Liver (tissue), 8 donors: ENCODE measurements at regions not wholly inside any gene's neighbourhood (a gene's known extent, or its start where the extent isn't known, plus 50 kb on each side); places are given as distances from the start of the nearest gene placed in this dataset.
"Not testable (repeated sequence)": the region's sequence is repeated elsewhere in the genome, so short reads cannot be mapped to it uniquely, and the experiment has no call there.

Source experiments
- DNase-seq: peaks from one replicate; pipeline ENCODE4 v3.0.0-alpha.2; 2017; ENCODE audit warnings: low spot score
- H3K27ac ChIP-seq, 2 donors: one replicate each; pipeline ENCODE4 v1.7.0; 2013; ENCODE audit warnings: inconsistent platforms in 2 of 2, low read length in 2 of 2, control low read depth in 1 of 2, low read depth in 1 of 2, mild to moderate bottlenecking in 1 of 2
- H3K27me3 ChIP-seq, 4 donors: one replicate each; pipeline versions ENCODE4 v1.6.1 to v1.7.0; 2013; ENCODE audit warnings: low read length in 3 of 4, inconsistent platforms in 1 of 4, mild to moderate bottlenecking in 1 of 4, moderate library complexity in 1 of 4; ENCODE audit not compliant: control insufficient read depth in 4 of 4, insufficient read depth in 4 of 4
- H3K36me3 ChIP-seq, 4 donors: one replicate each; pipeline versions ENCODE4 v1.6.1 to v1.7.0; 2013; ENCODE audit warnings: low read length in 3 of 4, mild to moderate bottlenecking in 3 of 4, low read depth in 1 of 4, moderate library complexity in 1 of 4; ENCODE audit not compliant: control insufficient read depth in 4 of 4, insufficient read depth in 3 of 4
- H3K4me1 ChIP-seq, 4 donors: one replicate each; pipeline versions ENCODE4 v1.6.1 to v1.7.0; 2013; ENCODE audit warnings: low read length in 3 of 4, mild to moderate bottlenecking in 3 of 4, moderate library complexity in 1 of 4; ENCODE audit not compliant: control insufficient read depth in 4 of 4, insufficient read depth in 4 of 4
- H3K4me3 ChIP-seq, 3 donors: one replicate each; pipeline versions ENCODE4 v1.6.1 to v1.7.0; 2013; ENCODE audit warnings: low read length in 3 of 3, control low read depth in 1 of 3, low read depth in 1 of 3, mild to moderate bottlenecking in 1 of 3
- H3K9ac ChIP-seq, 2 donors: one replicate each; pipeline ENCODE4 v1.7.0; 2013; ENCODE audit warnings: low read length in 2 of 2, mild to moderate bottlenecking in 2 of 2, moderate library complexity in 2 of 2, control low read depth in 1 of 2, low read depth in 1 of 2
- H3K9me3 ChIP-seq, 4 donors: one replicate each; pipeline versions ENCODE4 v1.6.1 to v1.7.0; 2013; ENCODE audit warnings: low read length in 3 of 4; ENCODE audit not compliant: control insufficient read depth in 4 of 4
- ATF3 ChIP-seq: IDR thresholded peaks from 2 replicates; pipeline ENCODE4 v1.6.1; 2016; ENCODE audit warnings: antibody characterized with exemption
- EGR1 ChIP-seq, 2 donors: IDR thresholded peaks; 2 replicates each; pipeline ENCODE4 v1.6.1; 2016 to 2018; ENCODE audit warnings: antibody characterized with exemption in 2 of 2, low read depth in 2 of 2
- FOXA1 ChIP-seq: IDR thresholded peaks from 2 replicates; pipeline ENCODE4 v1.6.1; 2016; ENCODE audit warnings: antibody characterized with exemption
- FOXA2 ChIP-seq: IDR thresholded peaks from 2 replicates; pipeline ENCODE4 v1.6.1; 2016; ENCODE audit warnings: antibody characterized with exemption
- HNF4A ChIP-seq, 2 donors: conservative IDR thresholded peaks; 2 replicates each; pipeline ENCODE4 v1.6.1; 2016; ENCODE audit warnings: antibody characterized with exemption in 2 of 2, mild to moderate bottlenecking in 2 of 2
- JUND ChIP-seq, 2 donors: IDR thresholded peaks; 2 replicates each; pipeline ENCODE4 v1.6.1; 2016; ENCODE audit warnings: antibody characterized with exemption in 2 of 2
- NR2F2 ChIP-seq: IDR thresholded peaks from 2 replicates; pipeline ENCODE4 v1.6.1; 2016; ENCODE audit warnings: antibody characterized with exemption
- RAD21 ChIP-seq, 2 donors: IDR thresholded peaks; 2 replicates each; pipeline ENCODE4 v1.6.1; 2016; ENCODE audit warnings: antibody characterized with exemption in 2 of 2, mild to moderate bottlenecking in 2 of 2
- RXRA ChIP-seq, 2 donors: IDR thresholded peaks; 2 replicates each; pipeline ENCODE4 v1.6.1; 2017 to 2018; ENCODE audit warnings: antibody characterized with exemption in 2 of 2, mild to moderate bottlenecking in 1 of 2
- SP1 ChIP-seq: IDR thresholded peaks from 2 replicates; pipeline ENCODE4 v1.6.1; 2018; ENCODE audit warnings: antibody characterized with exemption, mild to moderate bottlenecking
- TAF1 ChIP-seq: conservative IDR thresholded peaks from 2 replicates; pipeline ENCODE4 v1.6.1; 2016; ENCODE audit warnings: antibody characterized with exemption, mild to moderate bottlenecking
- YY1 ChIP-seq: IDR thresholded peaks from 2 replicates; pipeline ENCODE4 v1.6.1; 2016; ENCODE audit warnings: antibody characterized with exemption, mild to moderate bottlenecking
- WGBS: extraction: QIAGEN DNeasy Blood & Tissue Kit; methylation state at CpG from one replicate; pipeline ENCODE4 v1.1.7; 2013; 5-methylcytosine and 5-hydroxymethylcytosine counted together
- TF ChIP-seq, protein P1 (sequence below): fragments of 150-350 bp; IDR thresholded peaks from 2 replicates; pipeline ENCODE4 v1.5.1; 2017; ENCODE audit warnings: improper control_type of control experiment, low read depth, low read length; ENCODE audit not compliant: missing input control
- TF ChIP-seq, protein P2 (sequence below): IDR thresholded peaks from 2 replicates; pipeline ENCODE4 v1.6.1; 2016; ENCODE audit warnings: antibody characterized with exemption
- donor health status: healthy.
- donor health status: healthy.
- donor health status: healthy.
- donor health status: healthy.
- donor health status: healthy.

DNA sequence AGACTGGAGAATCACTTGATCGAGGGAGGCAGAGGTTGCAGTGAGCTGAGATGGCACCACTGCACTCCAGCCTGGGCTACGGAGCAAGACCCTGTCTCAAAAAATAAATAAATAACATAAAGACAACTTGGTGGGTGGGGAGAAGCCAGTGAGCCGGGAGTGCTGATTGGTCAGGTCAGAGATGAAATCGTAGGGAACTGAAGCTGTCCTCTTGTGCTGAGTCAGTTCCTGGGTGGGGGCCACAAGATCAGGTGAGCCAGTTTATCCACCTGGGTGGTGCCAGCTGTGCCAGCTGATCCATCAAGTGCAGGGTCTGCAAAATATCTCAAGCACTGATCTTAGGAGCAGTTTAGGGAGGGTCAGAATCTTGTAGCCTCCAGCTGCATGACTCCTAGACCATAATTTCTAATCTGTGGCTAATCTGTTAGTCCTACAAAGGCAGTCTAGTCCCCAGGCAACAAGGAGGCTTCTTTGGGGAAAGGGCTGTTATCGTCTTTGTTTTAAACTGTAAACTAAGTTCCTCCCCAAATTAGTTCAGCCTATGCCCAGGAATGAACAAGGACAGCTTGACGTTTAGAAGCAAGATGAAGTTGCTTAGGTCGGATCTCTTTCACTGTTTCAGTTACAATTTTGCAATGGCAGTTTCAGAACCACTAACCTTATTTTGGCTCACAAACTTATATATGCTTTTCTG is 221.5 kb upstream of the MYLIP start:
- H3K4me1 ChIP-seq, H3K36me3 ChIP-seq, DNase-seq, H3K9ac ChIP-seq, H3K4me3 ChIP-seq, H3K27ac ChIP-seq, H3K27me3 ChIP-seq, H3K9me3 ChIP-seq: not testable (repeated sequence)
- WGBS = 67% methylated on average over 7 of the region's 7 CpGs

DNA sequence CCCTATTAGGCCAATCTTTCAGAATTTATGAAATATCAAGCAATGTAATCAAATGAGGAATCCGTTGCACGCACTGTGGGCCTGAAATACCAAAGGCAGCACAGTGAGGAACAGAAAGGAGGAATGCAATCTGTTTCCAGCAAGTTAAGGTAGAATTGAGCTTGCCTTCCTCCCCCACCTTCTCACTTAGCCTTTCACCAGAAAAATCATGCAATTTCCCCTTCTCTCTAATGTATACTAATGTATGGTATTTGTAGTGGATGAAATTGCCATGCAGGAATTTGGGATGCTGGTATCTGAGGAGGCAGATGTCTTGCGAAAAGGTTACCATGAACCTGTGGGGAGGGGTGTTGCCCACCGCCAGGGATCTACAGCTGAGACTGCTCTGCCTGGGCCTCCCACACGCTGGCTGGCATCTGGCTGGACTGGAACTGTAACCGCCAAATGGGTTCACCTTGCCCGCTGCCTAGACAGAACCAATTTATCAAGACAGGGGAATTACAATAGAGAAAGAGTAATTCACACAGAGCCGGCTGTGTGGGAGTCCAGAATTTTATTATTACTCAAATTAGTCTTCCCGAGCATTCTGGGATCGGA is 222.4 kb upstream of the MYLIP start:
- Histone ChIP-seq H3K9me3 (no peaks in the 10 kb centered on the region), H3K4me3 (no peak overlapping the region), H3K27me3 (peaks cover 0 to 5% (median 0%) of the 10 kb centered on the region in 4 donors), H3K27ac (no peak overlapping the region), H3K4me1 (no peaks in the 10 kb centered on the region), H3K9ac (no peak overlapping the region), H3K36me3 (no peaks in the 10 kb centered on the region)
- WGBS = 97% methylated on average over 10 of the region's 10 CpGs
- TF ChIP-seq JUND (IDR thresholded peaks at IDR 0.05) (no peak), YY1 (no peak), FOXA1 (no peak), RAD21 (IDR thresholded peaks at IDR 0.05) (no peak), SP1 (no peak), NR2F2 (no peak), EGR1 (IDR thresholded peaks at IDR 0.05; ENCODE audit: low read depth in 2 of 2) (no peak), TAF1 (no peak), ATF3 (no peak), FOXA2 (no peak), HNF4A (conservative IDR thresholded peaks at IDR 0.05) (no peak), RXRA (IDR thresholded peaks at IDR 0.05) (no peak)
- TF ChIP-seq, protein P1, sequence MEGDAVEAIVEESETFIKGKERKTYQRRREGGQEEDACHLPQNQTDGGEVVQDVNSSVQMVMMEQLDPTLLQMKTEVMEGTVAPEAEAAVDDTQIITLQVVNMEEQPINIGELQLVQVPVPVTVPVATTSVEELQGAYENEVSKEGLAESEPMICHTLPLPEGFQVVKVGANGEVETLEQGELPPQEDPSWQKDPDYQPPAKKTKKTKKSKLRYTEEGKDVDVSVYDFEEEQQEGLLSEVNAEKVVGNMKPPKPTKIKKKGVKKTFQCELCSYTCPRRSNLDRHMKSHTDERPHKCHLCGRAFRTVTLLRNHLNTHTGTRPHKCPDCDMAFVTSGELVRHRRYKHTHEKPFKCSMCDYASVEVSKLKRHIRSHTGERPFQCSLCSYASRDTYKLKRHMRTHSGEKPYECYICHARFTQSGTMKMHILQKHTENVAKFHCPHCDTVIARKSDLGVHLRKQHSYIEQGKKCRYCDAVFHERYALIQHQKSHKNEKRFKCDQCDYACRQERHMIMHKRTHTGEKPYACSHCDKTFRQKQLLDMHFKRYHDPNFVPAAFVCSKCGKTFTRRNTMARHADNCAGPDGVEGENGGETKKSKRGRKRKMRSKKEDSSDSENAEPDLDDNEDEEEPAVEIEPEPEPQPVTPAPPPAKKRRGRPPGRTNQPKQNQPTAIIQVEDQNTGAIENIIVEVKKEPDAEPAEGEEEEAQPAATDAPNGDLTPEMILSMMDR = no peak
- TF ChIP-seq, protein P2, sequence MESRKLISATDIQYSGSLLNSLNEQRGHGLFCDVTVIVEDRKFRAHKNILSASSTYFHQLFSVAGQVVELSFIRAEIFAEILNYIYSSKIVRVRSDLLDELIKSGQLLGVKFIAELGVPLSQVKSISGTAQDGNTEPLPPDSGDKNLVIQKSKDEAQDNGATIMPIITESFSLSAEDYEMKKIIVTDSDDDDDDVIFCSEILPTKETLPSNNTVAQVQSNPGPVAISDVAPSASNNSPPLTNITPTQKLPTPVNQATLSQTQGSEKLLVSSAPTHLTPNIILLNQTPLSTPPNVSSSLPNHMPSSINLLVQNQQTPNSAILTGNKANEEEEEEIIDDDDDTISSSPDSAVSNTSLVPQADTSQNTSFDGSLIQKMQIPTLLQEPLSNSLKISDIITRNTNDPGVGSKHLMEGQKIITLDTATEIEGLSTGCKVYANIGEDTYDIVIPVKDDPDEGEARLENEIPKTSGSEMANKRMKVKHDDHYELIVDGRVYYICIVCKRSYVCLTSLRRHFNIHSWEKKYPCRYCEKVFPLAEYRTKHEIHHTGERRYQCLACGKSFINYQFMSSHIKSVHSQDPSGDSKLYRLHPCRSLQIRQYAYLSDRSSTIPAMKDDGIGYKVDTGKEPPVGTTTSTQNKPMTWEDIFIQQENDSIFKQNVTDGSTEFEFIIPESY = no peak
- no peak for DNase-seq
